GM19351 (cell line): ENCODE measurements at regions not wholly inside any gene's neighbourhood (a gene's known extent, or its start where the extent isn't known, plus 50 kb on each side); places are given as distances from the start of the nearest gene placed in this dataset.

Source experiments
- ATAC-seq: cut with Tn5 transposase; IDR thresholded peaks from one replicate; pipeline ENCODE4 v1.9.1; 2021; ENCODE audit warnings: mild to moderate bottlenecking, moderate library complexity; ENCODE audit not compliant: unreplicated experiment

DNA sequence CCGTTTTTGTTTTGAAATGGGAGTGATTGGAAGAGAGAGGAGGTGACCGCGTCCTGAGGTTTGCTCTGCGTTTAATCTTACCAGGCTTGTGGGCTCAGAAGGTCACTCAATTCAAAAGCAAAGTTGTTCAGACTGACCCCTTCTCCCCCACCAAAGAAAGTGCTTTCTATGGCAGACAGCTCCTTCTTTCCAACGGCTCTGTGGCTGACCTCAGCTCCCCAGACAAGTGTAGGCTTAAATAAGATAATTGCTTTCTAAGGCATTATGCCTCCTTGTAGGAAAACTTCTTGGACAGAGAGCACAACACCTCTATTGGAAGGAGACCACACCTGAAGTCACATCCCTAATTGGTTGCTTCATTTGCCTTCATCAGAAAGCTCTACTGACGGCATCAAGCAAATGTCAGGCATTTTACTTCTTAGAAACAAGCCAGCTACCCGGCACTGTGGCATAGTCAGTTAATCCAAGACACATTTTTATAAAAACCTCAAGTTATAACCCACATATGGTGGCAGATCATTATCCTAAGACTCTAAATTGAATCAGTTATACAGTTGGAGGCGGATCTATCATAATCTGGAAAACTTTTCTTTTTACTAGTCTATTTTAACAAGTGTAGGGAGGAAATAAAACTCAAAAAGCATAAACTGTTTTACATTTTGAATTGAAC, 94.9 kb downstream of the TMEM174 start:
- no peak for ATAC-seq

- ATAC-seq = no peak
These were observed 94.2 kb downstream of the TMEM174 start for GRCh38 chr5:73266925-73267765.

DNA sequence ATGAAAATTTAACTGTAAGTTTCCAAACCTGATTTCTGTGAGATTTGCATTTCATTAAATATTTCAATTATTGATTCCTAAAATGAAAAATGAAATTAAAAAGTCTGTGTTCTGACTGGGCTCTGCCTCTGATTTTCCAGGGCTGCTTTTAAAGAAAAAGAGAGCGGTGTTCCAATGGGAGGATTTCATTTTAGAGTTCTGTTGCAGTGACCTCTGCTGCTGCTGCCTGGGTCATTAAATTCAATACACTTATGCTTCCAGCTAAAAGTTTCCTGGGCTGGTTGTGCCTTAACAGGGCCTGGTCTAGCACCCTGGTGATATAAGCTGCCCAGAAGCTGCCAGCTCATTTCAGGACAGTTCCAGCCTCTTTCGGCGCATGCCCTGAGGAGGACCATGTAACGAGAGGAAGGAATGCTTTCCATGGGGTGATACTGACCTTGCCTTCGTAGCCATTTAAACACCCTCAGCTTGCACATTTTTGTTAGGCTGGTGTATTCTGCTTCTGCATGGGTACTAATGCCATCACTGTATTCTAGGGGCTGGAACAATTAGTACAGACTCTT, 93.3 kb downstream of the TMEM174 start:
- no peak for ATAC-seq

DNA sequence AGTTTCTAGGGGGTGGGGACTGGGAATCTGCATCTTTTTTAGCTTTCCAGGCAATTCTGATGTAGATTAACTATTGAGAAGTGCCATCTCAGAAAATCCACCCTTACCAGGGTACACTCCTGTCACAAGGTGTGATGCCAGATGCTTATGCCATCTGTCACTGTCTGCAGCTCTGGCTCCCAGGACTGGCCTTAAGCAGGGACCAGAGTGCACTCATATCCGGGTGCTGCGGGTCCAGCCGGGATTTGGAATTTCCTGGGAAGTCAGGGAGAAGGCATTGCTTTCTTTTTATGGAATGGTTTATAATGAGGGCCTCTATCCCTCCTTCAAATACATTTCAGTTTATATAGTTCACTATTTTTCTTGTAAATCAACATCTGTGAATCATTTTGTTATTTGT, 92.6 kb downstream of the TMEM174 start:
- no peak for ATAC-seq

- no peak for ATAC-seq
These were observed 91.6 kb downstream of the TMEM174 start for GRCh38 chr5:73264631-73265030.

- no peak for ATAC-seq
These were observed 90.2 kb downstream of the TMEM174 start for GRCh38 chr5:73263001-73263710.

DNA sequence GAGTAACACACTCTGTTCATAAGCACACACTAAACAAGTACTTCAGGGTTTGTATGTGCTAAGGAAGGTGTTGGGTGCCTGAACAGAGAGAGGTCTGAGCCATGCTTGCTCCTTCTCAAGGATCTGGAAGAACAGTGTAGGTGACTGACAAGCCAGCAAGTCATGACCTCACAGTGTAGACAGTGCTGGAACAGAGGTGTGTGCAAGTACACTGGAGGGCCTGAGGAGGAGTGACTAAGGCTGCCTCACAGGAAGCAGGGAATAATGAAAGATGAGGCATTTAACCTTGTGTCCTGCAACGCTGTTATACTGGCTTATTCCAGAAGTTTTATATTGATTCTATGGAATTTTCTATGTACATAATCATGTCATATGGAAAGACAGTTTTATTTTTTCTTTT, 83.9 kb downstream of the TMEM174 start:
- no peak for ATAC-seq

- no peak for ATAC-seq
These were observed 83.5 kb downstream of the TMEM174 start for GRCh38 chr5:73256462-73256861.

DNA sequence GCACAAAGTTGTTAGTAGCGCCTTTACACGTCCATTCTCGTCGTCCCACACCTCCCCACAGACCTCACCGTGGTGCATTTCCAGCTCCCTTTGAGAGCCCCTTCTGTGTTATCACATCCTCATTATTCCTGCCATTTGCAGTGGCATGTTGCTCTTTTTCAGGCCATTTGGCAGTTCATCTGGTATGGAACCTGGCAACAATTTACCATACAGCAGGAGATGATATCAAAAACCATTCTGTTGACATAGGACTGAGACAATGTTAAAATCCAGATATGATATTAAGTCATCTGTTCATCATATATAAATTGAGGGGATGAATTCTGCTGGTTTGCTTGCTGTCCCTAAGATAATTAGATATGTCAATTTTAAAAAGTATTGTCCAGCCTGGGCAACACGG, 83.0 kb downstream of the TMEM174 start:
- ATAC-seq = no peak

GRCh38 chr5:73254642-73255041, 81.6 kb downstream of the TMEM174 start:
- no peak for ATAC-seq

DNA sequence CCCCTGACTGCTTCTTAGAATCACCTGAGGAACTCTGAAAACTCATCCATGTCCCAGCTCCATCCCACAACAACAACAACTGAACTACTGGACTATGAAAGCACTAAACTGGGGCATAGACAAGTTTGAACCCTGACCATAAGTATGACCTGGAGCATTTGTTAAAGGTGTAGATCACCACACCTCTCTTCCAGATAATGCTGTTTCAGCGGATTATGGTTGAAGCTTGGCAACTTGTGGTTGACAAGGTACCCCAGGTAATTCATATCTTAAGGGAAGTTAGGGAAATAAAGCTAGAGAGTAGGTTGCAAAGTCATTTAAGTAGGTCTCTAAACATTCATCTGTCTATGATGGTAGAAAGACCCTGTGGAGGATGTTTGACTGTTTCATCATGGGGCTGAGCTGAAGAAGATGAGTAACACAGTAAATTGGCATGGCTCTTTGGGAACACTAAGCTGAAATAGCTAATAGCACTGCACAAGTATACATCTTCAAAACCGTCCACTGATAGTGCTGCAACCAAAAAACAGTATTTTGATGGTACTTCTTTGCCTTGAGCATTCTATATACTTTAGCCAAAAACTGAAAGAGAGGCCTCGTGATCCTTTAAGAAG, 80.2 kb downstream of the TMEM174 start:
- ATAC-seq = no peak

GRCh38 chr5:73250645-73251044, 77.7 kb downstream of the TMEM174 start:
- no peak for ATAC-seq

GRCh38 chr5:73242735-73243134, 69.7 kb downstream of the TMEM174 start:
- no peak for ATAC-seq

- no peak for ATAC-seq
These were observed 65.9 kb downstream of the TMEM174 start for GRCh38 chr5:73238873-73239272.

DNA sequence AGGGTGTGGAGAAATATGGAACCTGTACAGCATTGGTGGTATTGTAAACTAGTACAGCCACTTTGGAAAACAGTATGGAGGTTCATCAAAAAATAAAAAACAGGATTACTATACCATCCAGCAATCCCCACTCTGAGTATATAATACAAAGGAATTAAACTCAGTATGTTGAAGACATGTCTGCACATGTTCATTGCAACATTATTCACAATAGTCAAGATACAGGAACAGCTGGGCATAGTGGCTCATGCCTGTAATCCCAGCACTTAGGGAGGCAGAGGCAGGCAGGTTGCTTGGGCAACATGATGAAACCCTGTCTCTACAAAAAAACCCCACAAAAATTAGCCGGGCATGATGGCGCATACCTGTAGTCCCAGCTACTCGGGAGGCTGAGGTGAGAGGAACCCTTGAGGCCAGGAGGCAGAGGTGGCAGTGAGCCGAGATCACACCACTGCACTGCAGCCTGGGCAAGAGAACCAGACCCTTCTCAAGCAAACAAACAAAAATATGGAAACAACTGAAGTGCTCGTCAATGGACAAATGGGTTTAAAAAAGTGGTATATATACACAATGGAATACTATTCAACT, 63.6 kb downstream of the TMEM174 start:
- no peak for ATAC-seq

GRCh38 chr5:73234204-73234555, 61.2 kb downstream of the TMEM174 start:
- ATAC-seq = no peak

DNA sequence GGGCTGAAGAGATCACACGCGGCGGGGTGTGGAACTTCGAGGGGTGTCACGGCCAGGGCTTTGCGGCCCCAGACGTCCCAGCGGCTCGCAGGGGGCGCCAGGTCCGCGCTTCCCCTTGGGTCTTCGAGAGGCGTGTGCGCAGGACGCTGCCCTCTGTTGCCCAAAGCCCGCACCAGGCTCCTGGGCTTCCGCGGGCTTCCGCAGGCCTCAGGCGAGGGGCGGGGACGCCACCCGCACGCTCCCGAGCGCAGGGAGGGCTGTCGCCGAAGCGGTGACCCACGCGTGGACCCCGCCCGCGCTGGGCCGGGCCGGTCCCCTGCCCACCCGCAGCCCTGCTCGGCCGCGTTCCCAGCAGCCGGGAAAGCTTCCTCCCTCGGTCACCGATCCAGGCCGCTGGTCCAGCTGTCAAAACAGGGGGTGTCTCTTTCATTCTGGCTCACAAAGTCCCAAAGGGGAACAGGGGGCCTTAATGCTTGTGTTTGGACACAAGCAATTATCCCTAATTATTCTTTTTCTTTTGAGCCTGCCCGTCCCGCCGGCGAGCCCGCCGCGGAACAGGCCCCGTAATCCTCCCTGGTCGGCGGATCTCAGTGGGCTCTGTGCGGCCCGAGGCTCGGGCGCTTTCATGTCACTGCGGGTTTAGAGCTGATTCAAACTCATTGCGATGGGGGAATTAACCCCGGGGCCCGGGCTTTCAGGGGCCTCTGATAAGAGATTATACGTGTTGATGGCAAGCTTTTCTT, 60.6 kb downstream of the TMEM174 start:
- no peak for ATAC-seq

- no peak for ATAC-seq
These were observed 60.1 kb downstream of the TMEM174 start for GRCh38 chr5:73233053-73233460.

DNA sequence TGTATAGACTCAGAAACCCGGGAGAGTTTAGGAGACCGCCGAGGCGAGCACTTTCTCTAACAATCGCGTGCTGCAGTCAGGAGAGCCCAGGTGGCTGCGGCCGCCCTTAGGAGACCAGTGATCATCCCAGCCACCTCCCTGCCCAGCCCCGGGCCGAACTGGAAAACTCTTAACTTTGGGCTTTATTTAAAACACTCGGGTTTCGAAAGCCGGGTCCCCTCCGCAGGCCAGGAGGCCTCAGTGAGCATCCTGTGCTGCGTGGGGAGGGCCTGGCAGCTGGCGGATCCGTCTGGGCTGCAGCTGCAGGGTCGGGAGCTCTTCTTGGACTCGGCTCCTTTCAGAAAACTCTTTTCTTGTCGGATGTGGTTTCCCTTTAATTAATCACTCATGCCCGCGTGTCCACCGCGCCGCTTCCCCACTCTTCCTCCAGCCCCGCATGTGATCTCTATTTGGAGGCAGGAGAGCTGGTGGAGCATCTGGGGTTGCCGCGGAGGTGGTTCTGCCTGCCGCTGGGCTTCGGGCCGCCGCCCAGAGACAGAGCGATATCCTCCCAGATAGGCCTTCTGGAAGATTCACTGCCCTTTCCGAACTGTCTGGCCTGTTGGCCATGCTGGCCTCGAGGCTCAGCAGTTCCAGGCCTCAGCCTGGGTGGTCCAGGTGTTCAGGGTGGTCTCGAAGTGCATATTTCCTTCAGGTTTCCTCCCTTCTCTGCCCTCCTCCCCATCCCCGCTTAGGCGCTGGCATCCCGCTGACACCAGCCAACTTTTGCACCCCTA, 59.5 kb downstream of the TMEM174 start:
- ATAC-seq = no peak
